Kidney (tissue), 13 donors: ENCODE measurements at regions not wholly inside any gene's neighbourhood (a gene's known extent, or its start where the extent isn't known, plus 50 kb on each side); places are given as distances from the start of the nearest gene placed in this dataset.
A peak's percentile ranks its signal among the peaks of the same experiment; 100 is the strongest.

Experiments used
- DNase-seq, 5 donors: peaks; one replicate each; pipeline ENCODE4 v3.0.0-alpha.2; 2013 to 2020
- FAIRE-seq: peaks from 2 replicates; lab custom pipeline; 2012; peaks lifted over from hg19 to GRCh38; lab: Jason Lieb, UNC
- H3K27ac ChIP-seq, 2 donors: one replicate each; pipeline ENCODE4 v1.7.0; 2013; ENCODE audit warnings: low read depth in 2 of 2, low read length in 2 of 2, inconsistent platforms in 1 of 2
- H3K27me3 ChIP-seq: one replicate; pipeline ENCODE4 v1.7.1; 2013; ENCODE audit warnings: low read length, inconsistent platforms; ENCODE audit not compliant: control insufficient read depth, insufficient read depth
- H3K36me3 ChIP-seq, 3 donors: one replicate each; pipeline versions ENCODE4 v1.7.0 to v1.7.1; 2013; ENCODE audit warnings: low read length in 3 of 3, control low read depth in 1 of 3, inconsistent platforms in 1 of 3; ENCODE audit not compliant: insufficient read depth in 3 of 3, control insufficient read depth in 2 of 3
- H3K4me1 ChIP-seq, 3 donors: one replicate each; pipeline versions ENCODE4 v1.7.0 to v1.7.1; 2013; ENCODE audit warnings: low read length in 3 of 3, inconsistent platforms in 1 of 3, low read depth in 1 of 3; ENCODE audit not compliant: control insufficient read depth in 2 of 3, insufficient read depth in 2 of 3
- H3K4me3 ChIP-seq, 3 donors: one replicate each; pipeline versions ENCODE4 v1.7.0 to v1.8.1; 2013; ENCODE audit warnings: low read length in 3 of 3, control low read depth in 1 of 3, inconsistent platforms in 1 of 3
- H3K9ac ChIP-seq, 3 donors: one replicate each; pipeline versions ENCODE4 v1.7.0 to v1.7.1; 2013; ENCODE audit warnings: low read length in 3 of 3, control low read depth in 1 of 3, inconsistent platforms in 1 of 3
- H3K9me3 ChIP-seq, 3 donors: one replicate each; pipeline versions ENCODE4 v1.7.0 to v1.7.1; 2013; ENCODE audit warnings: low read length in 3 of 3, control low read depth in 1 of 3, inconsistent platforms in 1 of 3; ENCODE audit not compliant: control insufficient read depth in 2 of 3, insufficient read depth in 1 of 3
- intact Hi-C: fragments of 100-400 bp; cut with DNase I; formaldehyde crosslinking; loops from one replicate; pipeline ENCODE4 v1.11.1; 2022
- TF ChIP-seq, protein P1 (sequence below): IDR thresholded peaks from 3 replicates; pipeline ENCODE4 v1.5.1; 2012; ENCODE audit warnings: mild to moderate bottlenecking, moderate library complexity, borderline replicate concordance; ENCODE audit not compliant: insufficient read depth; ENCODE audit errors: extremely low read depth
- donor health status: control.
- donor health status: control.
- donor health status: control.
- donor health status: control.
- donor health status: control.
- donor health status: DM: yes; HTN: yes; CAD: no.
- donor health status: Normal renal cell carcinoma (clear cell type).

DNA sequence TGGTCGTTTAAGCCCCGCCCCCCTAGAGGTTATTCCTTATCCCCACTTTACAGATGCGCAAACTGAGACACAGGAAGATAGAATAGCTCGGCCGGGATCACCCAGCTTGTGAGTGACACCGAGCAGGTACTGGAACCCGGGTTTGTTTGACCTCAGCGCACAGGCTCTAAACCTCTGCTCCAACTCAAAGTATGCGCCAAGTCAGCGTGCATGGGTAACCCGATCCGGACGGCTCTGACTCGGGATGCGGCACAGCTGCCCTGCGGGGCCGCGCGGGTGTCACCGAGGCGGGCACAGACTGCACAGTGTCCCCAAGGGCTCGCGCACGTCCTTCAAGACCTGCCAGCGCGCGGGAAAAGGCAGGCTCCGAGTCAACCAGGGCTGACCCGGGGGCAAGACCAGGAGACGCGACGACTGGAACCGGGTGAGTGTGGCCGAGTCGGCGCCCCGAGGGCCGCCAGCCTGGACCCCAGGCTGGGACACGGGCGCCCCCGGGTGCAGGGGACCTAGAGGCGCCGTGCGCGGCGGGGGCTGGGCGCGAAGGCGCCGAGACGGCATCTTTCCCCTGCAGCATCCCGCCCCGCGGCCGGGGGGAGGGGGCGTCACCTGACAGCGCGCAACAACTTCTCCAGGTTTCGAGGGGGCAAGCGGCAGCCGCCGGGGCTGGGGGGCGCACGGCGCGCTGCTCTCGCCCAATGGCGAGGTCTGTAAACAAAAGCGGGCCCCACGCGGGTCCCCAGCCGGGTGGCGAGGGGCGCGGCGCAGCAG lies 101.9 kb upstream of the SOD1 start:
- intact Hi-C loops = no loop called here
- Histone ChIP-seq H3K4me1 (peaks cover 0 to 12% (median 0%) of the 10 kb centered on the region in 3 donors), H3K9me3 (no peaks in the 10 kb centered on the region), H3K9ac (no peak overlapping the region), H3K4me3 (no peak overlapping the region), H3K36me3 (no peaks in the 10 kb centered on the region), H3K27ac (no peak overlapping the region), H3K27me3 (peaks cover 4% of the 10 kb centered on the region)
- FAIRE-seq = no peak
- TF ChIP-seq, protein P1, sequence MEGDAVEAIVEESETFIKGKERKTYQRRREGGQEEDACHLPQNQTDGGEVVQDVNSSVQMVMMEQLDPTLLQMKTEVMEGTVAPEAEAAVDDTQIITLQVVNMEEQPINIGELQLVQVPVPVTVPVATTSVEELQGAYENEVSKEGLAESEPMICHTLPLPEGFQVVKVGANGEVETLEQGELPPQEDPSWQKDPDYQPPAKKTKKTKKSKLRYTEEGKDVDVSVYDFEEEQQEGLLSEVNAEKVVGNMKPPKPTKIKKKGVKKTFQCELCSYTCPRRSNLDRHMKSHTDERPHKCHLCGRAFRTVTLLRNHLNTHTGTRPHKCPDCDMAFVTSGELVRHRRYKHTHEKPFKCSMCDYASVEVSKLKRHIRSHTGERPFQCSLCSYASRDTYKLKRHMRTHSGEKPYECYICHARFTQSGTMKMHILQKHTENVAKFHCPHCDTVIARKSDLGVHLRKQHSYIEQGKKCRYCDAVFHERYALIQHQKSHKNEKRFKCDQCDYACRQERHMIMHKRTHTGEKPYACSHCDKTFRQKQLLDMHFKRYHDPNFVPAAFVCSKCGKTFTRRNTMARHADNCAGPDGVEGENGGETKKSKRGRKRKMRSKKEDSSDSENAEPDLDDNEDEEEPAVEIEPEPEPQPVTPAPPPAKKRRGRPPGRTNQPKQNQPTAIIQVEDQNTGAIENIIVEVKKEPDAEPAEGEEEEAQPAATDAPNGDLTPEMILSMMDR = no peak
- peak; percentile 49 to 84 (median 61) for DNase-seq

GRCh38 chr21:31556662-31557061 lies 102.8 kb upstream of the SOD1 start:
- DNase-seq (peak in 1 of 5 donors; percentile 3), FAIRE-seq (no peak)
- Histone ChIP-seq H3K27me3 (peaks cover 4% of the 10 kb centered on the region), H3K4me3 (no peak overlapping the region), H3K4me1 (peaks cover 0 to 12% (median 0%) of the 10 kb centered on the region in 3 donors), H3K36me3 (no peaks in the 10 kb centered on the region), H3K27ac (no peak overlapping the region), H3K9ac (no peak overlapping the region), H3K9me3 (no peaks in the 10 kb centered on the region)
- TF ChIP-seq, protein P1 = no peak
- intact Hi-C loops = no loop called here

DNA sequence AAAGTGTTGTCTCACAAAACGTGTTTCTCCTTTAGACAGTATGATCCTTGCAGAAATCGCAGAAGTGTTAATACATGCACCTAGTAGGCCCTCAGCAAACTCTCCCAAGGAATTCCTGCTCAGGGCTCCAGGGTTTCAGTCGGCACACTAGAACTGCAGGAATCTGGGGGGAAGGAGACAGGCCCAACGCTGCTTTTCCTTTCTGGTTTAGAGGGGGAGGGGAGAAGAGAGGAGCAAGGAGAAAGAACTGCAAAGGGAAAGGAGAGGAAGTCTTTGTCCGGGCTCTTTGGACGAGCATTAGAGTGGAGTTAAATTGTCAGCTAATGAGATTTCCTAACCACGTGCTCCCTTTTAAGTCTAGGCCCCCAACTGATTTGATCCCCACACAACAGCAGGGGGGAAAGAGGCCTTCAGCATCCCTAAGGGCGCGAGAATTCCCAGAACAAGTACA lies 103.7 kb upstream of the SOD1 start:
- FAIRE-seq (no peak), DNase-seq (peak in 2 of 5 donors; percentile 1 to 24)
- Histone ChIP-seq H3K27ac (no peak overlapping the region), H3K27me3 (peaks cover 4% of the 10 kb centered on the region), H3K36me3 (no peaks in the 10 kb centered on the region), H3K9ac (no peak overlapping the region), H3K4me3 (no peak overlapping the region), H3K4me1 (peaks cover 0 to 12% (median 0%) of the 10 kb centered on the region in 3 donors), H3K9me3 (no peaks in the 10 kb centered on the region)
- TF ChIP-seq, protein P1 = no peak
- intact Hi-C loops = no loop called here
